Panc1 (cell line): ENCODE measurements at regions not wholly inside any gene's neighbourhood (a gene's known extent, or its start where the extent isn't known, plus 50 kb on each side); places are given as distances from the start of the nearest gene placed in this dataset.

Source experiments
- CTCF ChIP-seq: fragments of 450-650 bp; IDR thresholded peaks from 2 replicates; pipeline ENCODE4 v1.5.1; 2017; ENCODE audit warnings: mild to moderate bottlenecking
- POLR2AphosphoS5 ChIP-seq: IDR thresholded peaks from 2 replicates; pipeline ENCODE4 v1.6.1; 2012; ENCODE audit warnings: mild to moderate bottlenecking, low read depth, low read length, moderate library complexity

GRCh38 chr12:86349196-86349595 is 93.0 kb upstream of the MGAT4C start:
- no peak for TF ChIP-seq CTCF
- no peak for TF ChIP-seq POLR2AphosphoS5
